ENCODE measurements at regions not wholly inside any gene's neighbourhood (a gene's known extent, or its start where the extent isn't known, plus 50 kb on each side); places are given as distances from the start of the nearest gene placed in this dataset.

GRCh38 chr15:91627473-91628278 lies 225.8 kb upstream of the SLCO3A1 start (continued):
- TF ChIP-seq ZBTB40 (IDR thresholded peaks at IDR 0.05; ENCODE audit: borderline replicate concordance) = no peak

GRCh38 chr15:91630090-91630489 lies 223.4 kb upstream of the SLCO3A1 start:
- Histone ChIP-seq H3K27me3 (replicated peaks in 1 of 2; ENCODE audit: control insufficient read depth in 2 of 2, insufficient read depth in 2 of 2, low read length in 1 of 2) (no peaks in the 10 kb centered on the region; a peak in 1 of 4 replicates), H2AFZ (ENCODE audit: control insufficient read depth, low read depth, low read length) (no peak overlapping the region), H3K4me2 (ENCODE audit: control insufficient read depth, insufficient read depth) (no peak overlapping the region), H3K9ac (ENCODE audit: control insufficient read depth, insufficient read depth, low read length) (no peak overlapping the region), H3K4me3 (no peak overlapping the region), H3K79me2 (ENCODE audit: control insufficient read depth, insufficient read depth, low read length) (no peaks in the 10 kb centered on the region), H3K9me3 (replicated peaks; ENCODE audit: control insufficient read depth, insufficient read depth, low read length) (no peaks in the 10 kb centered on the region), H3K4me1 (ENCODE audit: control insufficient read depth, insufficient read depth, low read length) (no peaks in the 10 kb centered on the region), H3K36me3 (ENCODE audit: control insufficient read depth in 2 of 2, insufficient read depth in 2 of 2, low read length in 1 of 2) (no peaks in the 10 kb centered on the region), H3K27ac (ENCODE audit: control insufficient read depth, insufficient read depth) (no peak overlapping the region), H4K20me1 (ENCODE audit: control insufficient read depth, insufficient read depth) (no peaks in the 10 kb centered on the region)
- ATAC-seq (no peak), DNase-seq (ENCODE audit: low read depth, low spot score) (no peak), FAIRE-seq (no peak)
- intact Hi-C loops (cut with micrococcal nuclease; ENCODE audit: unreplicated experiment) = no loop called here
- in situ Hi-C loops (cut with MboI) = no loop called here
- ChIA-PET SMC1A (ENCODE audit: uncharacterized antibody, unreplicated experiment) (no interaction called here), POLR2A (no interaction called here), RAD21 (ENCODE audit: unreplicated experiment) (no interaction called here), CTCF (no interaction called here)
- TF ChIP-seq CBX3 (IDR thresholded peaks at IDR 0.05; ENCODE audit: borderline replicate concordance, low read depth) (no peak), STAT3 (IDR thresholded peaks at IDR 0.05; ENCODE audit: low read depth, low read length) (no peak), RAD21 (IDR thresholded peaks at IDR 0.05; ENCODE audit: insufficient read depth, low read depth, low read length) (no peak), USF2 (IDR thresholded peaks at IDR 0.05; ENCODE audit: borderline replicate concordance, low read depth, low read length) (no peak), CEBPZ (IDR thresholded peaks at IDR 0.05; ENCODE audit: low read depth, low read length) (no peak), GABPA (IDR thresholded peaks at IDR 0.05; ENCODE audit: low read depth) (no peak), IRF4 (IDR thresholded peaks at IDR 0.05; ENCODE audit: low read depth, low read length) (no peak), ESRRA (IDR thresholded peaks at IDR 0.05; ENCODE audit: low read length) (no peak), GATAD2B (conservative IDR thresholded peaks at IDR 0.05; ENCODE audit: low read depth) (no peak), TBL1XR1 (IDR thresholded peaks at IDR 0.05; ENCODE audit: low read depth, low read length) (no peak), RCOR1 (conservative IDR thresholded peaks at IDR 0.05; ENCODE audit: low read depth, low read length) (no peak), ZNF24 (IDR thresholded peaks at IDR 0.05) (no peak)
- 53% methylated on average over 6 of the region's 6 CpGs for WGBS (ENCODE audit: insufficient coverage, insufficient replicate concordance, low lambda C conversion rate, missing lambda C conversion rate)
- no TSS peak for BruUV-seq (replicated peaks)
